A204.1 (cell line): ENCODE measurements at regions not wholly inside any gene's neighbourhood (a gene's known extent, or its start where the extent isn't known, plus 50 kb on each side); places are given as distances from the start of the nearest gene placed in this dataset.
A peak's percentile ranks its signal among the peaks of the same experiment; 100 is the strongest.

Experiments
- FAIRE-seq: peaks from 2 replicates; lab custom pipeline; 2012; peaks lifted over from hg19 to GRCh38; lab: Jason Lieb, UNC

DNA sequence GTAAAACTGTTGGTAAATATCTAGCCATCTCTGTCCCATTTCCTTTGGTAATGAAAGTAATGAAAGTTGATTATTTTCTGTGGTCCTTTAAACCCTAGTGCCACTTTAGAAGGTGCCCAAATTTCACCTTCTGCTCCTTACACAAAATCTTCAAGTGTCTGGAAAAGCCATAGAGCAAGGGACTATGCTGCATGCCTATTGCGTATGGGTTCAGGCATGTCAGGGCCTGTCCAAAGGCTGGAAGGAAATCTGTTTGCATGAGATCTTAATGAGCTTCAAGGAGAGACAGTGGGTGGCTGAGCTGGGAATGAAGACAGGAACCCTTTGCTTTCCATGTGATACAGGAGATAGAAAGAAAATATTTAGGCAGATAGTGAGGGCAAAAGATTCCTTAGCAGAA is 66.6 kb upstream of the CCN6 start:
- no peak for FAIRE-seq

DNA sequence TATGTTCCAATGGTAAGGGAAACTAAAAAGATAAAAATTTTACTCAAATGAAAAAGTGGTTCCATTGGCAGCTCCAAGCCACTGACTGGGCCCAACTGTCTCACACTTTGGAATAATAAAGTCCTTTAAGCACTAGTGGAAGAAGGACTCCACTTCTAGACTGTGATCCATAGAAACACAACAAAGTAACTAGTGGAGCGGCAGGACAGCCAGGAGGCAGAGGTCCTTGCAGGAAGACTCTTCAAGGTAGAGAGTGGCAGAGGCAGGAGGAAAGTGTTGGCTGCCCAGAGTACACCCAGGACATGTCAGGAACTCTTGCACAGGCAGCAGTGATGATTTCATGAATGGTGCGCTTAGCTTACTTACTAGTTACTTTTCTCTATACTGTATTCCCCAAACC is 65.0 kb upstream of the CCN6 start:
- no peak for FAIRE-seq

DNA sequence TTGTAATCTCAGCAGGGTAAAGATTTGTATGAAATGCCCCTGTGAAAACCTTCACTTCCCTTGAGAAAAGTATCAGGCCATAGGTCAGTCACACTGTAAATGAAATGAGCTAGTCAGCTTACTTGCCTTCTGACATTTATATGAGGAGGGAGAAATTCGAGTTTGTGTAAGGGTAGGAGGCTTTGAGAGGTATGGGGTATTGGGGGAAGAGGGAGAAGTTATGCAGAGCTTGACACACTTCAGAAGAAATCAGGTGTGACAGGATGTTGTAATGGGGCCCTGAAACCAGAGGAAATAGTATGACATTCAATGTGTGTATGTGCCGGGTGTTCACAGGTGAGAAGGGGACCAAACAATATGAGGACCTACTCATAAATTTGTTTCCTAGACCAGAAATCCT is 64.2 kb upstream of the CCN6 start:
- FAIRE-seq, result no peak

DNA sequence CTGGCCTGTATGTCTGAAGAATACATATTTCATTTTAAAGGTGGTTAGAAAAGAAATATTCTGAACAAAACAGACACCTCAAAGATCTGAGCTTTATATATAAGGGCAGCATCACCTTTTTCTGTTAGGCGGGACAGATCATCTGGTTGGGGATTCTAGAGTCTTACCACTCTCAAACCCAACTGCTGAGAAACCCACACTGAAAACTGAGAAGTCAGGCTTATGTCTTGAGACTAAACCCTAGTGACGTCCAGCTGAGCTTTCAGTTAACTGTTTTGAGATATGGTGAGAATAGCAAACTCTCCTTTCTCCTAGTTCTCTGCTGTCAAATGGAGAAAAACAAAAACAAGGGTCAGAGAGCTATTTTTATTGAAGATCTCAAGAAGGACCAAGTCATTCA is 63.7 kb upstream of the CCN6 start:
- FAIRE-seq, result no peak

DNA sequence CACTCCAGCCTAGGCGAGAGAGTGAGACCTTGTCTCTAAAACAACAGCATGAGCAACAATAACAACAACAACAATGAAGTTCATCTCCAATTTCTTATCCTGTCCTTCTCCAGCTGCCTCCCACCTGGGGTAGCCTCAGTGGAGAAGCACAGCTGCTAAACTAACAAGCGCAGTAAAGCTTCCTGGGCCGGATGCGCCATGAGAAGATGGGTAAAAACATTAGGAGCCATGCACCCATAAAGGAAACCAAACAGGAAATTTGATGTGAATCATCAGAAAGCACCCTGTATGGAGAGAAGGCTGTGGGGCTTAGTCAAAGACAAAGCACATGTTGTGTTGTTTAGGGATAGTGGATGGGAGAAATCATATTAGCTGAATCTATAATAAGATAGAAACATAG is 61.1 kb upstream of the CCN6 start:
- no peak for FAIRE-seq

- no peak for FAIRE-seq
These were observed 60.6 kb upstream of the CCN6 start for GRCh38 chr6:111993342-111993741.

DNA sequence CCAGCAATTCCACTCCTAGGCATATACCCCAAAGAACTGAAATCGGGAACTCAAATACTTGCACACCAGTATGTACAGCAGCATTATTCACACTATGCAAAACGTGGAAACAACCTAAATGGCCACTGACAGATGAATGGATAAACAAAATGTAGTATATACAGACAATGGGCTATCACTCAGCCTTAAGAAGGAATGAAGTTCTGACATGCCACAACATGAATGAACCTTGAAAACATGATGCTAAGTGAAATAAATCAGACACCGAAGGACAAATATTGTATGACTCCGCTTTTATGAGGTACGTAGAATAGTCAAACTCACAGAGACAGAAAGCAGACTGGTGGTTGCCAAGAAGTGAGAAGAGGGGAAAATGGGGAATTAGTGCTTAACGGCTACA is 59.1 kb upstream of the CCN6 start:
- no peak for FAIRE-seq

GRCh38 chr6:111995404-111995803 is 58.5 kb upstream of the CCN6 start:
- no peak for FAIRE-seq

DNA sequence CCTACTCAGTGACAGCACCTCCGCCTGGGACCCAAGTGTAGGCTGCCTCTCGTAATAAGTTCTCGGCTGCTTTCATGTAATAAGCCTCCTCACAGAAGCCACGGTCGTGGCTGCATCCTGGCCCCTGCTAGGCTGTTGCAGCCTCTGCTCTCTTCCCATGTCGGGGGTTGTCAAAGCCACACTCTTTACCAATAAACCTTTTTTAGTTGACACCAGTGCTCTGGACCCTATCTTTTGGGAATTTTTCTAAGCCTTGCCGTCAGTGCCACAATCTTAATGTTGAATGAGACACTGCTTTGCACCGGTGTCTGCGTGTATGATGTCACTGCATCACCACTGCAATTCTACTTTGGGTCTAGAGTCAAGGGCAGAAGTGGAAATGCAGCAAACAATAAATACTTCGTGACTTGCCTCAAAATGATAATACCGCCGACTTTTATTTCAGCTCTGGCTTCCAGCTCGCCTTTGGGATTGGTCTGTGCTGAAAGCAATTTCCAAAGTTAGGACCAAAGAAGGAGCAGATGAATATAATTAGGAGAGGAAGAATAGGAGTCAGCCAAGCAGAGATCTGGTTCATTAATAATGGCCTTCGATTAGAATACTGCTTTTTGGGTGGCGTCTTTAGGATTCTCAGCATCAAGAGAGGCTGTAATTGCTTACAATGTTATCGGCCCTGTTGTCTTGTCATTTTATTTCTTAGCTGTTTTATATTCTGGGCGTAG is 57.6 kb upstream of the CCN6 start:
- no peak for FAIRE-seq

GRCh38 chr6:111997078-111997852 is 56.6 kb upstream of the CCN6 start:
- peak; percentile 30 for FAIRE-seq

- FAIRE-seq, result no peak
These were observed 56.1 kb upstream of the CCN6 start for GRCh38 chr6:111997853-111998208.

GRCh38 chr6:112002307-112002706 is 51.6 kb upstream of the CCN6 start:
- FAIRE-seq, result no peak
